Stomach (tissue), 8 donors: ENCODE measurements at regions not wholly inside any gene's neighbourhood (a gene's known extent, or its start where the extent isn't known, plus 50 kb on each side); places are given as distances from the start of the nearest gene placed in this dataset.

Experiments
- DNase-seq, 2 donors: peaks; one replicate each; pipeline versions ENCODE4 v3.0.0 to v3.0.0-alpha.2; 2013 to 2019
- H3K27ac ChIP-seq, 5 donors: fragments of 200-600 bp in 4 of 5; sonication (generic) in 4 of 5; one replicate each; pipeline ENCODE4 v1.5.1; 2013 to 2019; ENCODE audit warnings: mild to moderate bottlenecking in 1 of 5, moderate library complexity in 1 of 5
- H3K27me3 ChIP-seq, 3 donors: fragments of 200-600 bp; sonication (generic); one replicate each; pipeline ENCODE4 v1.5.1; 2017 to 2019; ENCODE audit warnings: mixed run types in 1 of 3
- H3K36me3 ChIP-seq, 4 donors: fragments of 200-600 bp; sonication (generic); 1 replicate in 3 of 4; 2 replicates in 1 of 4; pipeline ENCODE4 v1.5.1; 2016 to 2019
- H3K4me1 ChIP-seq, 4 donors: fragments of 200-600 bp; sonication (generic); one replicate each; pipeline ENCODE4 v1.5.1; 2016 to 2019
- H3K4me3 ChIP-seq, 4 donors: fragments of 200-600 bp; sonication (generic) in 3 of 4; one replicate each; pipeline ENCODE4 v1.5.1; 2016 to 2019; ENCODE audit warnings: mild to moderate bottlenecking in 1 of 4
- H3K9me3 ChIP-seq, 4 donors: fragments of 200-600 bp; sonication (generic); one replicate each; pipeline ENCODE4 v1.5.1; 2016 to 2019
- CTCF ChIP-seq, 7 experiments: fragments of 450-650 bp in 4 of 7; fragments of 200-600 bp in 3 of 7; sonication (generic) in 3 of 7; IDR thresholded peaks; one replicate each; pipeline ENCODE4 v1.5.1; 2016 to 2019; ENCODE audit warnings: antibody characterized with exemption in 7 of 7, control low read depth in 2 of 7, mild to moderate bottlenecking in 1 of 7
- EP300 ChIP-seq: sonication (generic); formaldehyde crosslinking; IDR thresholded peaks from one replicate; pipeline ENCODE4 v1.6.1; 2017; ENCODE audit warnings: antibody characterized with exemption
- POLR2A ChIP-seq, 4 donors: fragments of 450-650 bp; IDR thresholded peaks; one replicate each; pipeline ENCODE4 v1.6.1; 2016; ENCODE audit warnings: antibody characterized with exemption in 4 of 4, control low read depth in 2 of 4, mild to moderate bottlenecking in 1 of 4, moderate library complexity in 1 of 4
- POLR2AphosphoS5 ChIP-seq, 3 donors: sonication (generic); formaldehyde crosslinking; IDR thresholded peaks; one replicate each; pipeline ENCODE4 v1.6.1; 2016; ENCODE audit warnings: antibody characterized with exemption in 3 of 3
- WGBS, 5 donors: extraction: QIAGEN DNeasy Blood & Tissue Kit in 3 of 5; methylation state at CpG; one replicate each; pipeline versions ENCODE4 v1.1.5 to v1.1.7; 2013 to 2018; 5-methylcytosine and 5-hydroxymethylcytosine counted together
- intact Hi-C: fragments of 100-400 bp; cut with DNase I; formaldehyde crosslinking; loops from one replicate; pipeline ENCODE4 v1.15.1; 2023; ENCODE audit warnings: low total_unique reads
- donor health status: healthy with polysubstance abuse.
- donor health status: Bipolar disorder and iron deficiency.
- donor health status: healthy.

GRCh38 chr6:48915591-48915990, 547.5 kb downstream of the MMUT start:
- H3K4me1 ChIP-seq, result no peaks in the 10 kb centered on the region
- DNase-seq, result no peak
- no peaks in the 10 kb centered on the region for H3K27me3 ChIP-seq
- intact Hi-C loops, result no loop called here
- TF ChIP-seq CTCF (IDR thresholded peaks at IDR 0.05), result no peak
- no peak for TF ChIP-seq POLR2A (IDR thresholded peaks at IDR 0.05)
- TF ChIP-seq EP300, result no peak
- no peak for TF ChIP-seq POLR2AphosphoS5 (IDR thresholded peaks at IDR 0.05)
- H3K27ac ChIP-seq, result no peak overlapping the region
- H3K4me3 ChIP-seq, result no peak overlapping the region
- H3K9me3 ChIP-seq, result peaks cover 0 to 10% (median 0%) of the 10 kb centered on the region in 4 donors
- H3K36me3 ChIP-seq, result no peaks in the 10 kb centered on the region

GRCh38 chr6:48912503-48912902, 550.5 kb downstream of the MMUT start:
- no peak for DNase-seq
- Histone ChIP-seq H3K36me3 (no peaks in the 10 kb centered on the region), H3K9me3 (no peaks in the 10 kb centered on the region), H3K4me1 (no peaks in the 10 kb centered on the region), H3K27ac (no peak overlapping the region), H3K4me3 (no peak overlapping the region), H3K27me3 (no peaks in the 10 kb centered on the region)
- intact Hi-C loops, result no loop called here
- no peak for TF ChIP-seq CTCF (IDR thresholded peaks at IDR 0.05)
- TF ChIP-seq EP300, result no peak
- TF ChIP-seq POLR2A (IDR thresholded peaks at IDR 0.05), result no peak
- no peak for TF ChIP-seq POLR2AphosphoS5 (IDR thresholded peaks at IDR 0.05)
- 75 to 92% (median 87%) methylated on average over 2 of the region's 2 CpGs for WGBS, 5 donors

GRCh38 chr6:48904809-48905208, 558.2 kb downstream of the MMUT start:
- intact Hi-C loops, result no loop called here
- DNase-seq, result no peak
- Histone ChIP-seq H3K4me1 (no peaks in the 10 kb centered on the region), H3K27me3 (no peaks in the 10 kb centered on the region), H3K9me3 (no peaks in the 10 kb centered on the region), H3K4me3 (no peak overlapping the region), H3K36me3 (no peaks in the 10 kb centered on the region), H3K27ac (no peak overlapping the region)
- TF ChIP-seq POLR2AphosphoS5 (IDR thresholded peaks at IDR 0.05), result no peak
- TF ChIP-seq CTCF (IDR thresholded peaks at IDR 0.05), result no peak
- no peak for TF ChIP-seq EP300
- TF ChIP-seq POLR2A (IDR thresholded peaks at IDR 0.05), result no peak

- Histone ChIP-seq H3K36me3 (no peaks in the 10 kb centered on the region), H3K27me3 (no peaks in the 10 kb centered on the region), H3K27ac (no peak overlapping the region), H3K4me3 (no peak overlapping the region), H3K4me1 (no peaks in the 10 kb centered on the region), H3K9me3 (no peaks in the 10 kb centered on the region)
- no peak for DNase-seq
- intact Hi-C loops, result no loop called here
- no peak for TF ChIP-seq POLR2A (IDR thresholded peaks at IDR 0.05)
- no peak for TF ChIP-seq EP300
- TF ChIP-seq CTCF (IDR thresholded peaks at IDR 0.05), result no peak
- TF ChIP-seq POLR2AphosphoS5 (IDR thresholded peaks at IDR 0.05), result no peak
- 79 to 86% (median 84%) methylated on average over 3 of the region's 3 CpGs for WGBS, 5 donors
Measured at GRCh38 chr6:48894469-48894868, 568.6 kb downstream of the MMUT start.

- no peak for DNase-seq
- no peak overlapping the region for H3K4me3 ChIP-seq
- no peaks in the 10 kb centered on the region for H3K27me3 ChIP-seq
- H3K27ac ChIP-seq, result no peak overlapping the region
- intact Hi-C loops, result no loop called here
- no peaks in the 10 kb centered on the region for H3K9me3 ChIP-seq
- TF ChIP-seq POLR2A (IDR thresholded peaks at IDR 0.05), result no peak
- TF ChIP-seq POLR2AphosphoS5 (IDR thresholded peaks at IDR 0.05), result no peak
- no peak for TF ChIP-seq CTCF (IDR thresholded peaks at IDR 0.05)
- no peak for TF ChIP-seq EP300
- H3K36me3 ChIP-seq, result no peaks in the 10 kb centered on the region
- WGBS, 5 donors, result 64 to 75% (median 68%) methylated on average over 1 of the region's 1 CpG
- no peaks in the 10 kb centered on the region for H3K4me1 ChIP-seq
Measured at GRCh38 chr6:48893048-48893447, 570.0 kb downstream of the MMUT start.
